ENCODE measurements at regions not wholly inside any gene's neighbourhood (a gene's known extent, or its start where the extent isn't known, plus 50 kb on each side); places are given as distances from the start of the nearest gene placed in this dataset.

DNA sequence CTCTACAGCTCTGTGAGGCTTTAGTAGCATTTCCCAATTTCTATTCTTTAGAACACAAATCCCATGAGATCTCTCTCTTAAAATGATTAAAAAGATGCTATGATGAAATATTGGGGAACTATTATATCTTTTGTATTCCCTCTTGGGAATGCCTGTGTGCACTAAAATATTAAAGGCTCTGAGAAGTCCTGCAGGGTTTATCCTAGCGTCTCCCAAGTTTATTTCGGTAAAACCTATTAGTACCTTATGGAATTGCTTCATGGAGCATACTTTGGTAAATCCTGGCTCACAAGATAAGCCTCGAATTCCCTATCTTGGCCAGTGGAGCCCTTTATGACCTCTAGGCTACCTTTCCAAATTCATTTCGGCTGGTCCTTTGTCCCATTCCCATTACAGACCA, 306.8 kb downstream of the VRK1 start:
- ATAC-seq = no peak
- TF ChIP-seq, protein P1, sequence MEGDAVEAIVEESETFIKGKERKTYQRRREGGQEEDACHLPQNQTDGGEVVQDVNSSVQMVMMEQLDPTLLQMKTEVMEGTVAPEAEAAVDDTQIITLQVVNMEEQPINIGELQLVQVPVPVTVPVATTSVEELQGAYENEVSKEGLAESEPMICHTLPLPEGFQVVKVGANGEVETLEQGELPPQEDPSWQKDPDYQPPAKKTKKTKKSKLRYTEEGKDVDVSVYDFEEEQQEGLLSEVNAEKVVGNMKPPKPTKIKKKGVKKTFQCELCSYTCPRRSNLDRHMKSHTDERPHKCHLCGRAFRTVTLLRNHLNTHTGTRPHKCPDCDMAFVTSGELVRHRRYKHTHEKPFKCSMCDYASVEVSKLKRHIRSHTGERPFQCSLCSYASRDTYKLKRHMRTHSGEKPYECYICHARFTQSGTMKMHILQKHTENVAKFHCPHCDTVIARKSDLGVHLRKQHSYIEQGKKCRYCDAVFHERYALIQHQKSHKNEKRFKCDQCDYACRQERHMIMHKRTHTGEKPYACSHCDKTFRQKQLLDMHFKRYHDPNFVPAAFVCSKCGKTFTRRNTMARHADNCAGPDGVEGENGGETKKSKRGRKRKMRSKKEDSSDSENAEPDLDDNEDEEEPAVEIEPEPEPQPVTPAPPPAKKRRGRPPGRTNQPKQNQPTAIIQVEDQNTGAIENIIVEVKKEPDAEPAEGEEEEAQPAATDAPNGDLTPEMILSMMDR (IDR thresholded peaks at IDR 0.05) = no peak
- TF ChIP-seq POLR2AphosphoS5 (IDR thresholded peaks at IDR 0.05) (no peak), POLR2A (IDR thresholded peaks at IDR 0.05) (no peak), EP300 (IDR thresholded peaks at IDR 0.05) (no peak)
- H3K4me3 ChIP-seq = no peak overlapping the region
- WGBS, 2 donors (ENCODE audit: low coverage in 1 of 2) = 76 to 85% methylated on average over 4 of the region's 4 CpGs
- peaks cover 0 to 14% (median 0%) of the 10 kb centered on the region in 3 donors for H3K9me3 ChIP-seq
- peaks cover 43% of the 10 kb centered on the region for H3K27me3 ChIP-seq
- H3K36me3 ChIP-seq = no peaks in the 10 kb centered on the region
- H3K4me1 ChIP-seq = no peaks in the 10 kb centered on the region
- H3K27ac ChIP-seq = no peak overlapping the region

DNA sequence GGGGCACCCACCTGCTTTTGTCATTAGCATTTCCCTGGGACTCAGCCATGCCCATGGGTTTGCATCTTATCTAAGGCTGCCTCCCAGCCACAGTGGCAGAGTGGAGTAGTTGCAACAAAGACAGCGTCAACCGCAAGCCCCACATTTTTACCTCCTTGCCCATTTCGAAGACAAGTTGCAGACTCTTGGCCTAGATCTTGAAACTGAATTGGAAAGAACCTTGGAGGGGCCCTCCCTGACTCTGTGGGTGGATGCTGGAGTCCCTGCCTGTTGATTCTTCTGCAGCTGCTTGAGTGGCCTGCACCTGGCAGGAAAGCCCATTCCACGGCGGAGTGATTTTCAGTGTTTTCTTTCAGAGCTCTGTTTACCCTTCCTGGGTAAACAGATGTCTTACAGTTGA, 309.0 kb downstream of the VRK1 start:
- peaks cover 0 to 21% (median 0%) of the 10 kb centered on the region in 3 donors for H3K9me3 ChIP-seq
- no peak for ATAC-seq
- no peaks in the 10 kb centered on the region for H3K4me1 ChIP-seq
- H3K27me3 ChIP-seq = peaks cover 46% of the 10 kb centered on the region
- no peak for TF ChIP-seq EP300 (IDR thresholded peaks at IDR 0.05)
- no peak for TF ChIP-seq POLR2AphosphoS5 (IDR thresholded peaks at IDR 0.05)
- TF ChIP-seq, protein P1 (IDR thresholded peaks at IDR 0.05) = no peak
- TF ChIP-seq POLR2A (IDR thresholded peaks at IDR 0.05) = no peak
- no peak overlapping the region for H3K27ac ChIP-seq
- H3K4me3 ChIP-seq = no peak overlapping the region
- H3K36me3 ChIP-seq = no peaks in the 10 kb centered on the region
- WGBS, 2 donors (ENCODE audit: low coverage in 1 of 2) = 39 to 60% methylated on average over 1 to 3 of the region's 5 CpGs

DNA sequence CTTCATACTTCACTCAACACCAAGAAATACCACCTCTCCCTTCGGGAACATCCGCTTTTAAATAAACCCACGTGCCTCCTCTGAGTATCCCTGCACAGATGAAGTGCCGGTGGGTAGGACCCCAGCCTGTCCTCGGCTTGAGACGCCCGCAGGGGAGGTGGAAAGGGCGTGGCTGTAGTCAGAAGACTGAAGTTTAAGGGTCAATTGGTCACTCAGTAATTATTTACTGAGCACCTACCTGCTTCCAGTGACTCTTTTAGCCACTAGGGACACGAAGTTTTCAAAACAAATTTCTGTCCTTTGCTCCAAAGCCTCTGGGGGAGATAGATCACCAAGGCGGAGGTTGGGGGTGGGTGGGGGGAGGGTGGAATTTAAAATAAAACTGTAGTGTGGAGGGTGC, 309.4 kb downstream of the VRK1 start:
- ATAC-seq = no peak
- WGBS, 2 donors (ENCODE audit: low coverage in 1 of 2) = 46 to 56% methylated on average over 4 to 7 of the region's 10 CpGs

DNA sequence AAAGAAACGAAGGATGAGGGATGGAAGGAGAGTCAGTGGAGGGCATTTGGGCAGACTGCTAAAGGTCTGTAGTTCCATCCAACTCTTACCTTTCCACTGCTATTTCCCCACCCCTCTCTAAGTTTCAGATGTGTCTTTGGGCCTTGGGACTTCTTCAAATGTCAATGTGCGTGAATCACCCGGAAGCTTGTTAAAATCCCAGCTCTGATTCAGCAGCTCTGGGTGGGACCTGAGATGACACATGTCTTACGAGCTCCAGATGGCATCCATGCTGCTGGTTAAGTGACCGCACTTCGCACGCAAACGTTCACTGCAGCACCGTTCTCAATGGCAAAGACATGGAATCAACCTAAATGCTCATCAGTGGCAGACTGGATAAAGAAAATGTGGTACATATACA, 309.9 kb downstream of the VRK1 start:
- ATAC-seq = no peak

More for the DNA sequence above, 309.4 kb downstream of the VRK1 start:
- H3K4me1 ChIP-seq = no peaks in the 10 kb centered on the region
- TF ChIP-seq POLR2A (IDR thresholded peaks at IDR 0.05) = no peak
- no peak for TF ChIP-seq EP300 (IDR thresholded peaks at IDR 0.05)
- TF ChIP-seq, protein P1 (IDR thresholded peaks at IDR 0.05) = no peak
- TF ChIP-seq POLR2AphosphoS5 (IDR thresholded peaks at IDR 0.05) = no peak
- peaks cover 41% of the 10 kb centered on the region for H3K27me3 ChIP-seq
- H3K9me3 ChIP-seq = peaks cover 0 to 21% (median 0%) of the 10 kb centered on the region in 3 donors
- H3K36me3 ChIP-seq = no peaks in the 10 kb centered on the region
- no peak overlapping the region for H3K27ac ChIP-seq
- no peak overlapping the region for H3K4me3 ChIP-seq

DNA sequence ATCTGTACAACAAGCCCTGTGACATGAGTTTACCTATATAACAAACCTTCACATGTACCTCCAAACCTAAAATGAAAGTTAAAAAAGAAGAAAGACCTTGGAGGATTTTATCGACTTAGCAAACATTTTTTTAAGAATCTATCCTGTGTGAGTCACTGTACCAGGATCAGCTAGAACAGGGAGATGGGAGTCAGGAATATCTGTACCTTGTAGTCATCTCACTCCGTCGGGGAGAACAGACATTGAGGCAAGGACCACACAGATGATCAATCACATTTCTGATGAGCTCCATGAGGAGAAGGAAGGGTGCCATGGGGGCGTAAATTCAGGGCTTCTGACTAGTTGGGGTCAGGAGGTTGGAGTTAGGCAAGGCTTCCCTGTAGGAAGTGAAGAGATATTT, 310.6 kb downstream of the VRK1 start:
- 69 to 74% methylated on average over 3 to 4 of the region's 4 CpGs for WGBS, 2 donors (ENCODE audit: low coverage in 1 of 2)
- Histone ChIP-seq H3K27me3 (peaks cover 40% of the 10 kb centered on the region), H3K36me3 (no peaks in the 10 kb centered on the region), H3K9me3 (peaks cover 0 to 21% (median 0%) of the 10 kb centered on the region in 3 donors), H3K27ac (no peak overlapping the region), H3K4me3 (no peak overlapping the region), H3K4me1 (no peaks in the 10 kb centered on the region)
- no peak for ATAC-seq
- TF ChIP-seq, protein P1 (IDR thresholded peaks at IDR 0.05) = no peak
- no peak for TF ChIP-seq POLR2A (IDR thresholded peaks at IDR 0.05)
- TF ChIP-seq EP300 (IDR thresholded peaks at IDR 0.05) = no peak
- TF ChIP-seq POLR2AphosphoS5 (IDR thresholded peaks at IDR 0.05) = no peak

More for the DNA sequence above, 309.9 kb downstream of the VRK1 start:
- 78 to 90% methylated on average over 4 to 7 of the region's 9 CpGs for WGBS, 2 donors (ENCODE audit: low coverage in 1 of 2)
- no peak for TF ChIP-seq POLR2A (IDR thresholded peaks at IDR 0.05)
- TF ChIP-seq EP300 (IDR thresholded peaks at IDR 0.05) = no peak
- TF ChIP-seq, protein P1 (IDR thresholded peaks at IDR 0.05) = no peak
- TF ChIP-seq POLR2AphosphoS5 (IDR thresholded peaks at IDR 0.05) = no peak
- Histone ChIP-seq H3K9me3 (peaks cover 0 to 21% (median 0%) of the 10 kb centered on the region in 3 donors), H3K4me1 (no peaks in the 10 kb centered on the region), H3K36me3 (no peaks in the 10 kb centered on the region), H3K27ac (no peak overlapping the region), H3K4me3 (no peak overlapping the region), H3K27me3 (peaks cover 40% of the 10 kb centered on the region)
